Upper lobe of right lung (tissue), 1 donor: ENCODE measurements at regions not wholly inside any gene's neighbourhood (a gene's known extent, or its start where the extent isn't known, plus 50 kb on each side); places are given as distances from the start of the nearest gene placed in this dataset.

Experiments used
- ATAC-seq: fragments of 200-7000 bp; cut with Tn5 transposase; one replicate; pipeline ENCODE4 v1.9.1; 2020; ENCODE audit warnings: mild to moderate bottlenecking, moderate library complexity
- DNase-seq: peaks from one replicate; pipeline ENCODE4 v3.0.0-alpha.2; 2020
- H3K27ac ChIP-seq: fragments of 200-600 bp; one replicate; pipeline ENCODE4 v1.8.0; 2022
- H3K27me3 ChIP-seq: fragments of 200-600 bp; one replicate; pipeline ENCODE4 v1.8.0; 2022; ENCODE audit warnings: mild to moderate bottlenecking
- H3K36me3 ChIP-seq: fragments of 200-600 bp; one replicate; pipeline ENCODE4 v1.8.0; 2022
- H3K4me1 ChIP-seq: fragments of 200-600 bp; one replicate; pipeline ENCODE4 v1.8.0; 2022
- H3K4me3 ChIP-seq: fragments of 200-600 bp; one replicate; pipeline ENCODE4 v1.8.0; 2022; ENCODE audit warnings: mild to moderate bottlenecking
- H3K9me3 ChIP-seq: fragments of 200-600 bp; one replicate; pipeline ENCODE4 v1.8.0; 2022
- CTCF ChIP-seq: fragments of 200-600 bp; IDR thresholded peaks from one replicate; pipeline ENCODE4 v1.8.0; 2022; ENCODE audit warnings: antibody characterized with exemption
- intact Hi-C: fragments of 100-400 bp; cut with DNase I; formaldehyde crosslinking; loops from one replicate; pipeline ENCODE4 v1.11.0; 2022
- donor health status: DM: no; HTN: yes; CAD: no; lungs with severe emphysema.

GRCh38 chrX:149371986-149372385 lies 133.1 kb downstream of the IDS start:
- Histone ChIP-seq H3K27ac (no peak overlapping the region), H3K4me1 (no peaks in the 10 kb centered on the region), H3K4me3 (no peak overlapping the region), H3K27me3 (no peaks in the 10 kb centered on the region), H3K9me3 (no peaks in the 10 kb centered on the region), H3K36me3 (no peaks in the 10 kb centered on the region)
- TF ChIP-seq CTCF: no peak
- DNase-seq (no peak), ATAC-seq (no peak)
- intact Hi-C loops: no loop called here

GRCh38 chrX:149370097-149370496 lies 135.0 kb downstream of the IDS start:
- Histone ChIP-seq H3K27me3 (no peaks in the 10 kb centered on the region), H3K4me1 (no peaks in the 10 kb centered on the region), H3K9me3 (no peaks in the 10 kb centered on the region), H3K27ac (no peak overlapping the region), H3K4me3 (no peak overlapping the region), H3K36me3 (no peaks in the 10 kb centered on the region)
- ATAC-seq (no peak), DNase-seq (no peak)
- TF ChIP-seq CTCF: no peak
- intact Hi-C loops: no loop called here

- intact Hi-C loops: no loop called here
- Histone ChIP-seq H3K4me3 (no peak overlapping the region), H3K36me3 (no peaks in the 10 kb centered on the region), H3K27me3 (no peaks in the 10 kb centered on the region), H3K27ac (no peak overlapping the region), H3K9me3 (no peaks in the 10 kb centered on the region), H3K4me1 (no peaks in the 10 kb centered on the region)
- DNase-seq (no peak), ATAC-seq (no peak)
- no peak for TF ChIP-seq CTCF
Measured at GRCh38 chrX:149365552-149365951, 139.6 kb downstream of the IDS start.

GRCh38 chrX:149365061-149365460 lies 140.0 kb downstream of the IDS start:
- H3K27me3 ChIP-seq: no peaks in the 10 kb centered on the region
- ATAC-seq (no peak), DNase-seq (no peak)
- H3K36me3 ChIP-seq: no peaks in the 10 kb centered on the region
- H3K27ac ChIP-seq: no peak overlapping the region
- intact Hi-C loops: no loop called here
- H3K9me3 ChIP-seq: no peaks in the 10 kb centered on the region
- H3K4me1 ChIP-seq: no peaks in the 10 kb centered on the region
- no peak for TF ChIP-seq CTCF
- no peak overlapping the region for H3K4me3 ChIP-seq

- no peak overlapping the region for H3K27ac ChIP-seq
- no peaks in the 10 kb centered on the region for H3K9me3 ChIP-seq
- no peak overlapping the region for H3K4me3 ChIP-seq
- H3K36me3 ChIP-seq: no peaks in the 10 kb centered on the region
- no peak for TF ChIP-seq CTCF
- DNase-seq (no peak), ATAC-seq (no peak)
- H3K27me3 ChIP-seq: no peaks in the 10 kb centered on the region
- H3K4me1 ChIP-seq: no peaks in the 10 kb centered on the region
- intact Hi-C loops: no loop called here
Measured at GRCh38 chrX:149363965-149364364, 141.1 kb downstream of the IDS start.

GRCh38 chrX:149346306-149346705 lies 158.8 kb downstream of the IDS start:
- Histone ChIP-seq H3K9me3 (no peaks in the 10 kb centered on the region), H3K4me1 (no peaks in the 10 kb centered on the region), H3K36me3 (no peaks in the 10 kb centered on the region), H3K27me3 (no peaks in the 10 kb centered on the region), H3K27ac (no peak overlapping the region), H3K4me3 (no peak overlapping the region)
- TF ChIP-seq CTCF: no peak
- DNase-seq: no peak
- ATAC-seq: no peak
- intact Hi-C loops: no loop called here
